ENCODE measurements at regions not wholly inside any gene's neighbourhood (a gene's known extent, or its start where the extent isn't known, plus 50 kb on each side); places are given as distances from the start of the nearest gene placed in this dataset.

- H4K20me1 ChIP-seq (ENCODE audit: control insufficient read depth, insufficient read depth, insufficient read length): no peaks in the 10 kb centered on the region
- H4K5ac ChIP-seq (ENCODE audit: insufficient read length, low read depth, low read length): no peak overlapping the region
- no peak overlapping the region for H3K56ac ChIP-seq (ENCODE audit: insufficient read length, low read depth, low read length)
- no peak overlapping the region for H2BK5ac ChIP-seq (ENCODE audit: insufficient read length, low read length)
- H3K4me1 ChIP-seq (ENCODE audit: insufficient read depth, low read length): no peaks in the 10 kb centered on the region
- H3K4me3 Mint-ChIP-seq: no peak overlapping the region
- no peak overlapping the region for H2BK12ac ChIP-seq (ENCODE audit: insufficient read length, low read depth, low read length)
- no peak overlapping the region for H3K27ac Mint-ChIP-seq
- no peak overlapping the region for H3K23ac ChIP-seq (ENCODE audit: insufficient read length, low read depth, low read length)
- H3K9me3 Mint-ChIP-seq: peaks cover 10 to 20% of the 10 kb centered on the region in 2 experiments; a peak in 4 of 5 replicates
- peaks cover 0 to 7% of the 10 kb centered on the region in 2 experiments; a peak in 2 of 4 replicates for H3K4me1 Mint-ChIP-seq
- no peak overlapping the region for H3K27ac ChIP-seq (ENCODE audit: insufficient read length, low read depth, low read length)
- H3K18ac ChIP-seq (ENCODE audit: insufficient read length, low read depth, low read length): no peak overlapping the region
- no peaks in the 10 kb centered on the region for H3K27me3 ChIP-seq (ENCODE audit: insufficient read depth, low read length)
- no peak overlapping the region for H2BK15ac ChIP-seq (ENCODE audit: low read depth, low read length)
- H2BK120ac ChIP-seq (ENCODE audit: low read depth, low read length, poor library complexity, severe bottlenecking): no peak overlapping the region
- no peak overlapping the region for H3K9ac ChIP-seq (ENCODE audit: extremely low read depth, insufficient read length, low read length)
- H4K91ac ChIP-seq (ENCODE audit: insufficient read length, low read depth, low read length): no peak overlapping the region
- no peak overlapping the region for H2AK5ac ChIP-seq (ENCODE audit: insufficient read length, low read length)
- peaks cover 0 to 17% (median 4%) of the 10 kb centered on the region in 3 experiments; a peak in 5 of 7 replicates for H3K36me3 Mint-ChIP-seq (ENCODE audit: insufficient read depth in 1 of 3, low read depth in 3 of 3)
- H3K4ac ChIP-seq (ENCODE audit: low read depth, low read length): no peak overlapping the region
- no peaks in the 10 kb centered on the region for H3K79me1 ChIP-seq (ENCODE audit: insufficient read depth, low read depth, low read length, poor library complexity, severe bottlenecking)
- no peak for DNase-seq
- TF ChIP-seq, protein P1, sequence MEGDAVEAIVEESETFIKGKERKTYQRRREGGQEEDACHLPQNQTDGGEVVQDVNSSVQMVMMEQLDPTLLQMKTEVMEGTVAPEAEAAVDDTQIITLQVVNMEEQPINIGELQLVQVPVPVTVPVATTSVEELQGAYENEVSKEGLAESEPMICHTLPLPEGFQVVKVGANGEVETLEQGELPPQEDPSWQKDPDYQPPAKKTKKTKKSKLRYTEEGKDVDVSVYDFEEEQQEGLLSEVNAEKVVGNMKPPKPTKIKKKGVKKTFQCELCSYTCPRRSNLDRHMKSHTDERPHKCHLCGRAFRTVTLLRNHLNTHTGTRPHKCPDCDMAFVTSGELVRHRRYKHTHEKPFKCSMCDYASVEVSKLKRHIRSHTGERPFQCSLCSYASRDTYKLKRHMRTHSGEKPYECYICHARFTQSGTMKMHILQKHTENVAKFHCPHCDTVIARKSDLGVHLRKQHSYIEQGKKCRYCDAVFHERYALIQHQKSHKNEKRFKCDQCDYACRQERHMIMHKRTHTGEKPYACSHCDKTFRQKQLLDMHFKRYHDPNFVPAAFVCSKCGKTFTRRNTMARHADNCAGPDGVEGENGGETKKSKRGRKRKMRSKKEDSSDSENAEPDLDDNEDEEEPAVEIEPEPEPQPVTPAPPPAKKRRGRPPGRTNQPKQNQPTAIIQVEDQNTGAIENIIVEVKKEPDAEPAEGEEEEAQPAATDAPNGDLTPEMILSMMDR (conservative IDR thresholded peaks at IDR 0.05): no peak
- no peaks in the 10 kb centered on the region for H3K9me3 ChIP-seq (ENCODE audit: control insufficient read depth, low read depth, low read length)
- H3T11ph ChIP-seq (ENCODE audit: low read length): no peak overlapping the region
- H2AFZ ChIP-seq (ENCODE audit: low read length): no peak overlapping the region
- no peaks in the 10 kb centered on the region for H3K27me3 Mint-ChIP-seq (ENCODE audit: low read depth)
- no peak overlapping the region for H3K4me2 ChIP-seq (ENCODE audit: insufficient read depth, insufficient read length, low read length)
- no peaks in the 10 kb centered on the region for H3K79me2 ChIP-seq (ENCODE audit: insufficient read depth, low read length)
- H3K23me2 ChIP-seq (ENCODE audit: insufficient read length, low read depth, low read length, poor library complexity, severe bottlenecking): no peaks in the 10 kb centered on the region
- H3K14ac ChIP-seq (ENCODE audit: insufficient read depth, low read length): no peak overlapping the region
- H4K8ac ChIP-seq (replicated peaks; ENCODE audit: insufficient read length, low read depth, low read length): no peak overlapping the region
- H2BK20ac ChIP-seq (ENCODE audit: low read depth, low read length, poor library complexity, severe bottlenecking): no peak overlapping the region
Observed at GRCh38 chr2:78056976-78057375, 534.8 kb upstream of the LRRTM4 start.

Measured in H9 (cell line).